Esophagus muscularis mucosa (tissue), 4 donors: ENCODE measurements at regions not wholly inside any gene's neighbourhood (a gene's known extent, or its start where the extent isn't known, plus 50 kb on each side); places are given as distances from the start of the nearest gene placed in this dataset.

ENCODE experiments used
- EP300 ChIP-seq: sonication (generic); formaldehyde crosslinking; IDR thresholded peaks from one replicate; pipeline ENCODE4 v1.6.1; 2017; ENCODE audit warnings: antibody characterized with exemption
- POLR2AphosphoS5 ChIP-seq, 2 donors: sonication (generic); formaldehyde crosslinking; IDR thresholded peaks; one replicate each; pipeline ENCODE4 v1.6.1; 2017; ENCODE audit warnings: antibody characterized with exemption in 2 of 2
- TF ChIP-seq, protein P1 (sequence below), 3 experiments: fragments of 200-600 bp in 2 of 3; fragments of 450-650 bp in 1 of 3; sonication (generic) in 2 of 3; IDR thresholded peaks; one replicate each; pipeline ENCODE4 v1.5.1; 2017 to 2019; ENCODE audit warnings: antibody characterized with exemption in 3 of 3, mild to moderate bottlenecking in 2 of 3, moderate library complexity in 1 of 3

DNA sequence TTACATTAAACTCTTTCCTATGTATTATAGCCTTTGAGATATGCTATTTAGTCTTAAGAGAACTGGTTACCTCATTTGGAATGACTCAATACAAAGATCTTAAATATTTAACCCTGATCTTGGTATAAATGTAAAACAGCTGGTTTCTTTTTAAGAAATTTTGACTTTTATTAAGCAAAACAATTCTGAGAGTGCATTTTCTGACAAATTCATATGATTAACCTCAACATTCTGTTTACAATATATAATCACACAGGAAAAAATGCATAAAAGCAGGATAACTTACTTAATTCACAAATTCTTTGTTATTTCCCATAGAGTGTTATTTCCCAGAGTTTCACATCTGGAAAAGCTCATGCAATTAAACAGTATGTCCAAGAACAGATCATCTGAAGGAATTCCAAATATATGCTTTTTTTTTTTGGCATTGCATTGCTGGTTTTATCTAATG lies 400.4 kb upstream of the THBS1 start:
- TF ChIP-seq, protein P1, sequence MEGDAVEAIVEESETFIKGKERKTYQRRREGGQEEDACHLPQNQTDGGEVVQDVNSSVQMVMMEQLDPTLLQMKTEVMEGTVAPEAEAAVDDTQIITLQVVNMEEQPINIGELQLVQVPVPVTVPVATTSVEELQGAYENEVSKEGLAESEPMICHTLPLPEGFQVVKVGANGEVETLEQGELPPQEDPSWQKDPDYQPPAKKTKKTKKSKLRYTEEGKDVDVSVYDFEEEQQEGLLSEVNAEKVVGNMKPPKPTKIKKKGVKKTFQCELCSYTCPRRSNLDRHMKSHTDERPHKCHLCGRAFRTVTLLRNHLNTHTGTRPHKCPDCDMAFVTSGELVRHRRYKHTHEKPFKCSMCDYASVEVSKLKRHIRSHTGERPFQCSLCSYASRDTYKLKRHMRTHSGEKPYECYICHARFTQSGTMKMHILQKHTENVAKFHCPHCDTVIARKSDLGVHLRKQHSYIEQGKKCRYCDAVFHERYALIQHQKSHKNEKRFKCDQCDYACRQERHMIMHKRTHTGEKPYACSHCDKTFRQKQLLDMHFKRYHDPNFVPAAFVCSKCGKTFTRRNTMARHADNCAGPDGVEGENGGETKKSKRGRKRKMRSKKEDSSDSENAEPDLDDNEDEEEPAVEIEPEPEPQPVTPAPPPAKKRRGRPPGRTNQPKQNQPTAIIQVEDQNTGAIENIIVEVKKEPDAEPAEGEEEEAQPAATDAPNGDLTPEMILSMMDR (IDR thresholded peaks at IDR 0.05), result no peak
- TF ChIP-seq EP300 (no peak), POLR2AphosphoS5 (IDR thresholded peaks at IDR 0.05) (no peak)
